ENCODE measurements at regions not wholly inside any gene's neighbourhood (a gene's known extent, or its start where the extent isn't known, plus 50 kb on each side); places are given as distances from the start of the nearest gene placed in this dataset.

GRCh38 chr5:3198074-3198449, 397.6 kb upstream of the IRX1 start:
- WGBS (ENCODE audit: insufficient coverage) = 25% methylated on average over 4 of the region's 7 CpGs
- ChIA-PET CTCF (no interaction called here), POLR2A (no interaction called here)
- Histone ChIP-seq H3K4me3 (ENCODE audit: control insufficient read depth in 1 of 7, extremely low read depth in 1 of 7, insufficient read depth in 4 of 7, low read depth in 2 of 7, low read length in 6 of 7) (no peak overlapping the region), H3K9me3 (ENCODE audit: control extremely low read depth in 1 of 5, control insufficient read depth in 4 of 5, insufficient read depth in 2 of 5, low read depth in 1 of 5, low read length in 4 of 5) (no peaks in the 10 kb centered on the region), H3K4me1 (ENCODE audit: control extremely low read depth in 1 of 4, control insufficient read depth in 4 of 4, insufficient read depth in 4 of 4, low read length in 3 of 4) (no peaks in the 10 kb centered on the region), H3K27me3 (replicated peaks in 2 of 5; ENCODE audit: control insufficient read depth in 4 of 5, insufficient read depth in 5 of 5, low read length in 4 of 5) (peaks cover 3 to 41% (median 13%) of the 10 kb centered on the region in 5 experiments), H3K36me3 (ENCODE audit: control insufficient read depth in 4 of 4, insufficient read depth in 4 of 4, low read length in 3 of 4) (no peaks in the 10 kb centered on the region), H3K27ac (ENCODE audit: insufficient read depth in 1 of 2, low read depth in 1 of 2, low read length in 2 of 2, poor library complexity in 1 of 2, severe bottlenecking in 2 of 2) (no peak overlapping the region)
- no peak for DNase-seq

GRCh38 chr5:3197304-3198073, 398.1 kb upstream of the IRX1 start:
- ChIA-PET CTCF (no interaction called here), POLR2A (no interaction called here)
- H3K36me3 ChIP-seq (ENCODE audit: control insufficient read depth in 4 of 4, insufficient read depth in 4 of 4, low read length in 3 of 4) = no peaks in the 10 kb centered on the region
- H3K27me3 ChIP-seq (replicated peaks in 2 of 5; ENCODE audit: control insufficient read depth in 4 of 5, insufficient read depth in 5 of 5, low read length in 4 of 5) = peaks cover 3 to 41% (median 13%) of the 10 kb centered on the region in 5 experiments
- H3K4me3 ChIP-seq (ENCODE audit: control insufficient read depth in 1 of 7, extremely low read depth in 1 of 7, insufficient read depth in 4 of 7, low read depth in 2 of 7, low read length in 6 of 7) = no peak overlapping the region
- H3K4me1 ChIP-seq (ENCODE audit: control extremely low read depth in 1 of 4, control insufficient read depth in 4 of 4, insufficient read depth in 4 of 4, low read length in 3 of 4) = no peaks in the 10 kb centered on the region
- DNase-seq = no peak
- H3K9me3 ChIP-seq (ENCODE audit: control extremely low read depth in 1 of 5, control insufficient read depth in 4 of 5, insufficient read depth in 2 of 5, low read depth in 1 of 5, low read length in 4 of 5) = no peaks in the 10 kb centered on the region
- no peak overlapping the region for H3K27ac ChIP-seq (ENCODE audit: insufficient read depth in 1 of 2, low read depth in 1 of 2, low read length in 2 of 2, poor library complexity in 1 of 2, severe bottlenecking in 2 of 2)
- 5% methylated on average over 24 of the region's 29 CpGs for WGBS (ENCODE audit: insufficient coverage)

GRCh38 chr5:3195994-3196393, 399.6 kb upstream of the IRX1 start:
- H3K27ac ChIP-seq (ENCODE audit: insufficient read depth in 1 of 2, low read depth in 1 of 2, low read length in 2 of 2, poor library complexity in 1 of 2, severe bottlenecking in 2 of 2) = no peak overlapping the region
- ChIA-PET CTCF (no interaction called here), POLR2A (no interaction called here)
- H3K27me3 ChIP-seq (replicated peaks in 2 of 5; ENCODE audit: control insufficient read depth in 4 of 5, insufficient read depth in 5 of 5, low read length in 4 of 5) = peaks cover 3 to 41% (median 13%) of the 10 kb centered on the region in 5 experiments
- no peaks in the 10 kb centered on the region for H3K4me1 ChIP-seq (ENCODE audit: control extremely low read depth in 1 of 4, control insufficient read depth in 4 of 4, insufficient read depth in 4 of 4, low read length in 3 of 4)
- no peaks in the 10 kb centered on the region for H3K9me3 ChIP-seq (ENCODE audit: control extremely low read depth in 1 of 5, control insufficient read depth in 4 of 5, insufficient read depth in 2 of 5, low read depth in 1 of 5, low read length in 4 of 5)
- 75% methylated on average over 6 of the region's 8 CpGs for WGBS (ENCODE audit: insufficient coverage)
- no peak for DNase-seq
- H3K4me3 ChIP-seq (ENCODE audit: control insufficient read depth in 1 of 7, extremely low read depth in 1 of 7, insufficient read depth in 4 of 7, low read depth in 2 of 7, low read length in 6 of 7) = no peak overlapping the region
- H3K36me3 ChIP-seq (ENCODE audit: control insufficient read depth in 4 of 4, insufficient read depth in 4 of 4, low read length in 3 of 4) = no peaks in the 10 kb centered on the region

- H3K4me3 ChIP-seq (ENCODE audit: control insufficient read depth in 1 of 7, extremely low read depth in 1 of 7, insufficient read depth in 4 of 7, low read depth in 2 of 7, low read length in 6 of 7) = no peak overlapping the region
- H3K36me3 ChIP-seq (ENCODE audit: control insufficient read depth in 4 of 4, insufficient read depth in 4 of 4, low read length in 3 of 4) = no peaks in the 10 kb centered on the region
- no peaks in the 10 kb centered on the region for H3K4me1 ChIP-seq (ENCODE audit: control extremely low read depth in 1 of 4, control insufficient read depth in 4 of 4, insufficient read depth in 4 of 4, low read length in 3 of 4)
- H3K27me3 ChIP-seq (replicated peaks in 2 of 5; ENCODE audit: control insufficient read depth in 4 of 5, insufficient read depth in 5 of 5, low read length in 4 of 5) = peaks cover 3 to 38% (median 12%) of the 10 kb centered on the region in 5 experiments
- POLR2A ChIA-PET = no interaction called here
- no peaks in the 10 kb centered on the region for H3K9me3 ChIP-seq (ENCODE audit: control extremely low read depth in 1 of 5, control insufficient read depth in 4 of 5, insufficient read depth in 2 of 5, low read depth in 1 of 5, low read length in 4 of 5)
- H3K27ac ChIP-seq (ENCODE audit: insufficient read depth in 1 of 2, low read depth in 1 of 2, low read length in 2 of 2, poor library complexity in 1 of 2, severe bottlenecking in 2 of 2) = no peak overlapping the region
- WGBS (ENCODE audit: insufficient coverage) = 30% methylated on average over 11 of the region's 13 CpGs
- no peak for DNase-seq
- CTCF ChIA-PET = no interaction called here
Measured at GRCh38 chr5:3194684-3195083, 400.9 kb upstream of the IRX1 start.

GRCh38 chr5:3194271-3194670, 401.4 kb upstream of the IRX1 start:
- CTCF ChIA-PET = no interaction called here
- no peaks in the 10 kb centered on the region for H3K4me1 ChIP-seq (ENCODE audit: control extremely low read depth in 1 of 4, control insufficient read depth in 4 of 4, insufficient read depth in 4 of 4, low read length in 3 of 4)
- H3K36me3 ChIP-seq (ENCODE audit: control insufficient read depth in 4 of 4, insufficient read depth in 4 of 4, low read length in 3 of 4) = no peaks in the 10 kb centered on the region
- WGBS (ENCODE audit: insufficient coverage) = 42% methylated on average over 5 of the region's 7 CpGs
- H3K27ac ChIP-seq (ENCODE audit: insufficient read depth in 1 of 2, low read depth in 1 of 2, low read length in 2 of 2, poor library complexity in 1 of 2, severe bottlenecking in 2 of 2) = no peak overlapping the region
- H3K27me3 ChIP-seq (replicated peaks in 2 of 5; ENCODE audit: control insufficient read depth in 4 of 5, insufficient read depth in 5 of 5, low read length in 4 of 5) = peaks cover 3 to 35% (median 11%) of the 10 kb centered on the region in 5 experiments
- POLR2A ChIA-PET = no interaction called here
- no peak for DNase-seq
- no peak overlapping the region for H3K4me3 ChIP-seq (ENCODE audit: control insufficient read depth in 1 of 7, extremely low read depth in 1 of 7, insufficient read depth in 4 of 7, low read depth in 2 of 7, low read length in 6 of 7)
- no peaks in the 10 kb centered on the region for H3K9me3 ChIP-seq (ENCODE audit: control extremely low read depth in 1 of 5, control insufficient read depth in 4 of 5, insufficient read depth in 2 of 5, low read depth in 1 of 5, low read length in 4 of 5)

GRCh38 chr5:3191585-3191984, 404.0 kb upstream of the IRX1 start:
- POLR2A ChIA-PET = no interaction called here
- H3K27me3 ChIP-seq (replicated peaks in 2 of 5; ENCODE audit: control insufficient read depth in 4 of 5, insufficient read depth in 5 of 5, low read length in 4 of 5) = peaks cover 0 to 18% (median 0%) of the 10 kb centered on the region in 5 experiments
- no peaks in the 10 kb centered on the region for H3K9me3 ChIP-seq (ENCODE audit: control extremely low read depth in 1 of 5, control insufficient read depth in 4 of 5, insufficient read depth in 2 of 5, low read depth in 1 of 5, low read length in 4 of 5)
- DNase-seq = no peak
- no peaks in the 10 kb centered on the region for H3K36me3 ChIP-seq (ENCODE audit: control insufficient read depth in 4 of 4, insufficient read depth in 4 of 4, low read length in 3 of 4)
- H3K4me1 ChIP-seq (ENCODE audit: control extremely low read depth in 1 of 4, control insufficient read depth in 4 of 4, insufficient read depth in 4 of 4, low read length in 3 of 4) = no peaks in the 10 kb centered on the region
- WGBS (ENCODE audit: insufficient coverage) = 82% methylated on average over 13 of the region's 15 CpGs
- CTCF ChIA-PET = no interaction called here
- no peak overlapping the region for H3K4me3 ChIP-seq (ENCODE audit: control insufficient read depth in 1 of 7, extremely low read depth in 1 of 7, insufficient read depth in 4 of 7, low read depth in 2 of 7, low read length in 6 of 7)
- no peak overlapping the region for H3K27ac ChIP-seq (ENCODE audit: insufficient read depth in 1 of 2, low read depth in 1 of 2, low read length in 2 of 2, poor library complexity in 1 of 2, severe bottlenecking in 2 of 2)

- no peak for DNase-seq
- H3K4me3 ChIP-seq (ENCODE audit: control insufficient read depth in 1 of 7, extremely low read depth in 1 of 7, insufficient read depth in 4 of 7, low read depth in 2 of 7, low read length in 6 of 7) = no peak overlapping the region
- no peaks in the 10 kb centered on the region for H3K36me3 ChIP-seq (ENCODE audit: control insufficient read depth in 4 of 4, insufficient read depth in 4 of 4, low read length in 3 of 4)
- H3K27ac ChIP-seq (ENCODE audit: insufficient read depth in 1 of 2, low read depth in 1 of 2, low read length in 2 of 2, poor library complexity in 1 of 2, severe bottlenecking in 2 of 2) = no peak overlapping the region
- ChIA-PET CTCF (no interaction called here), POLR2A (no interaction called here)
- 97% methylated on average over 8 of the region's 10 CpGs for WGBS (ENCODE audit: insufficient coverage)
- no peaks in the 10 kb centered on the region for H3K9me3 ChIP-seq (ENCODE audit: control extremely low read depth in 1 of 5, control insufficient read depth in 4 of 5, insufficient read depth in 2 of 5, low read depth in 1 of 5, low read length in 4 of 5)
- H3K27me3 ChIP-seq (replicated peaks in 2 of 5; ENCODE audit: control insufficient read depth in 4 of 5, insufficient read depth in 5 of 5, low read length in 4 of 5) = peaks cover 0 to 11% (median 0%) of the 10 kb centered on the region in 5 experiments
- no peaks in the 10 kb centered on the region for H3K4me1 ChIP-seq (ENCODE audit: control extremely low read depth in 1 of 4, control insufficient read depth in 4 of 4, insufficient read depth in 4 of 4, low read length in 3 of 4)
Measured at GRCh38 chr5:3190930-3191329, 404.7 kb upstream of the IRX1 start.
